GM18873 (cell line): ENCODE measurements at regions not wholly inside any gene's neighbourhood (a gene's known extent, or its start where the extent isn't known, plus 50 kb on each side); places are given as distances from the start of the nearest gene placed in this dataset.
"Not testable (repeated sequence)": the region's sequence is repeated elsewhere in the genome, so short reads cannot be mapped to it uniquely, and the experiment has no call there.

Experiments used
- ATAC-seq: cut with Tn5 transposase; IDR thresholded peaks from one replicate; pipeline ENCODE4 v1.9.1; 2021; ENCODE audit warnings: mild to moderate bottlenecking, moderate library complexity, moderate number of reproducible peaks; ENCODE audit not compliant: unreplicated experiment, low FRiP score

- ATAC-seq: no peak
Observed at GRCh38 chr10:63003816-63004453, 129.2 kb upstream of the NRBF2 start.

- no peak for ATAC-seq
Observed at GRCh38 chr10:62996925-62997324, 136.2 kb upstream of the NRBF2 start.

- no peak for ATAC-seq
Observed at GRCh38 chr10:62996516-62996915, 136.6 kb upstream of the NRBF2 start.

- ATAC-seq: no peak
Observed at GRCh38 chr10:62993121-62993520, 140.0 kb upstream of the NRBF2 start.

GRCh38 chr10:62992145-62992721, 140.9 kb upstream of the NRBF2 start:
- no peak for ATAC-seq

GRCh38 chr10:62990126-62990525, 143.0 kb upstream of the NRBF2 start:
- ATAC-seq: no peak

- no peak for ATAC-seq
Observed at GRCh38 chr10:62985807-62986600, 147.1 kb upstream of the NRBF2 start.

GRCh38 chr10:62981096-62981495, 152.0 kb upstream of the NRBF2 start:
- ATAC-seq: no peak

- no peak for ATAC-seq
Observed at GRCh38 chr10:62980687-62981086, 152.4 kb upstream of the NRBF2 start.

GRCh38 chr10:62979921-62980320, 153.2 kb upstream of the NRBF2 start:
- ATAC-seq: no peak

- no peak for ATAC-seq
Observed at GRCh38 chr10:62978482-62978881, 154.6 kb upstream of the NRBF2 start.

- not testable (repeated sequence) for ATAC-seq
Observed at GRCh38 chr10:62974795-62975194, 158.3 kb upstream of the NRBF2 start.

- ATAC-seq: no peak
Observed at GRCh38 chr10:62972103-62972502, 155.9 kb upstream of the EGR2 start.

GRCh38 chr10:62964026-62964425, 147.9 kb upstream of the EGR2 start:
- no peak for ATAC-seq

GRCh38 chr10:62961951-62962523, 145.9 kb upstream of the EGR2 start:
- ATAC-seq: no peak

- ATAC-seq: no peak
Observed at GRCh38 chr10:62960416-62960815, 144.2 kb upstream of the EGR2 start.

- no peak for ATAC-seq
Observed at GRCh38 chr10:62959553-62959952, 143.4 kb upstream of the EGR2 start.

- ATAC-seq: no peak
Observed at GRCh38 chr10:62958980-62959379, 142.8 kb upstream of the EGR2 start.

GRCh38 chr10:62946278-62946677, 130.1 kb upstream of the EGR2 start:
- no peak for ATAC-seq

- no peak for ATAC-seq
Observed at GRCh38 chr10:62939698-62940097, 123.5 kb upstream of the EGR2 start.

GRCh38 chr10:62938672-62939071, 122.5 kb upstream of the EGR2 start:
- ATAC-seq: no peak
